HG03571 (cell line): ENCODE measurements at regions not wholly inside any gene's neighbourhood (a gene's known extent, or its start where the extent isn't known, plus 50 kb on each side); places are given as distances from the start of the nearest gene placed in this dataset.
"Not testable (repeated sequence)": the region's sequence is repeated elsewhere in the genome, so short reads cannot be mapped to it uniquely, and the experiment has no call there.

ENCODE experiments used
- ATAC-seq: cut with Tn5 transposase; IDR thresholded peaks from one replicate; pipeline ENCODE4 v1.9.1; 2021; ENCODE audit not compliant: unreplicated experiment

DNA sequence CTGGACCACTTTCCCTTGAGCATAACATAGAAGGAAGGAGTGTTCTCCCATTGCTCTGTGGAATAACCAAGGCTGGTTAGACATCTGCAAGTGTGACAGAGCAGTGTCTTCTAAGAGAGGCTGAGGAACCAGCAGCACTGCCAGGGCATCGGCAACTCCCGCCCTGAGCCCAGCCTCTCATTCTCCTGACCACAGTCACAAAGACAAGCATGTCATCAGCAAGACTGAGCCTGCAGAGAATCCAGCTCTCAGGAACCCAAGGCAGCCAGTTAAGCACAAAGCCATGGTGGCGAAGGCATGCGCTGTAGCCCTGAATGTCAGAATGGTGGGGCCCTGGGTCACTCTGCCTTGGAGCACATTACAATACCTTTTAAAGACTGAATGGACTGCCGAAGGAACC, 253.9 kb downstream of the AGTPBP1 start:
- no peak for ATAC-seq

DNA sequence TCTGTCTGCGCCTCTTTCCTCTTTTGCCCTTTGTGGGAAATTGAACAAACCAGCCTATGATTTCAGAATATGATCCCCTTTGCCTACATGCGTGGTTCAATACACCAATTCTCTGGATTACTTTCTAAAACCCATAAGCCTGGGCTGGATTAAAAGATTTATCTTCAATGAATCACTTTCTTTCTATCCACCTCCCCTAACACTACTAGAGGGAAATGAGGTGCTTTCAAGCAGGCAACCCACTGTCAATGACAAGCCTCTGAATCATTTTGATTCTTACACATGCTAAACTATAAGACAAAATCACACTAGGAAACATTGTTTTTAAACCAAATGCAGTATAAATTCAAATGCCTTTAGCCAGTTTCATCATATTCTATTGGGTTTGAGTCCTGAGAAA, 257.5 kb downstream of the AGTPBP1 start:
- ATAC-seq: no peak

DNA sequence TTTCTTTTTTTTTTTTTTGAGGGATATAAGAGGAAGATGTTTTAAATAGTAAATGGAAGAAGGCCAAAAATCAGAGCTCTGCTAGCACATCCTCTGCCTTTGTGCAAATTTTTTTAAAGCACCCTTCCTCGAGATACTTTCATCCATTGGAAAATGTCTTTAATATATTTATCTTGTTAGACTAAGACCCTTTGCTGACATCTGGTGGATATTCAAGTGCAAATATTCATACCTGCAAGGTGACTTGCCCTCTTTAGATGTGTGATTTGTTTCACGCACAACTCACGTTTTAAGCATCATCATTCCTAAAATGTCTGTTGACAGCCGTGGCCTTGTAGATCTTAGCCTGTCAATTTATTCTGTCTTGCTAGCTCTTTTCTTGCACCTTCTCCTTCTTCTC, 258.5 kb downstream of the AGTPBP1 start:
- no peak for ATAC-seq

DNA sequence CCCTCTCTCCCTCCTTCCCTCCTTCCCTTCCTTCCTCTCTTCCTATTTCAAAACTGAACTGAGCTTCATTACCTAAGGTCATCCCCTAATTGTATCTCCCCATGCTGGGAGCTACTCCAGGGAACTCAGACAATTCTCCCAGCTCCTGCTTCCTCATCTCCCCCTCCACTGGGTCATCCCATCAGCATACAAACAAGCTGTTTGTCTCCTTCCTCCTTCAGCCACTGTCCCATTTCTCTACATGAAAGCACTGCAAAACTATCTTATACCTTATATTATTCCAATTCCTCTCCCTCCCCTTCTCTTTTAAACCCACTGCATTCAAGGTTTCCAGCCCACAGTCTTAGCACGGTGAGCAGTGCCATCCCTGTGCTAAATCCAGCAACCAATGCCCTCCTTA, 262.4 kb downstream of the AGTPBP1 start:
- ATAC-seq: no peak

- no peak for ATAC-seq
Observed at GRCh38 chr9:85478847-85479246, 262.9 kb downstream of the AGTPBP1 start.

DNA sequence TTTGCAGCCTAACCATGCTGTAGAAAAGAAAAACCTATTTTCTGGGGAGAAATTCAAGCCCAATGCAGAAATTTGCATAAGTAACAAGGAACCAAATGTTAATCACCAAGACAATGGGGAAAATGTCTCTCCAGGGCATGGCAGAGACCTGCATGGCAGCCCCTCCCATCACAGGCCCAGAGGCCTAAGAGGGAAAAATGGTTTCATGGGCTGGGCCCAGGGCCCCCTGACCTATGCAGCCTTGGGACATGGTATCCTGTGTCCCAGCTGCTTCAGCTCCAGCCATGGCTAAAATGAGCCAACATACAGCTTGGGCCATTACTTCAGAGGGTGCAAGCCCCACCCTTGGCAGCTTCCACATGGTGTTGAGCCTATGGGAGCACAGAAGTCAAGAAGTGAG, 266.9 kb downstream of the AGTPBP1 start:
- not testable (repeated sequence) for ATAC-seq

DNA sequence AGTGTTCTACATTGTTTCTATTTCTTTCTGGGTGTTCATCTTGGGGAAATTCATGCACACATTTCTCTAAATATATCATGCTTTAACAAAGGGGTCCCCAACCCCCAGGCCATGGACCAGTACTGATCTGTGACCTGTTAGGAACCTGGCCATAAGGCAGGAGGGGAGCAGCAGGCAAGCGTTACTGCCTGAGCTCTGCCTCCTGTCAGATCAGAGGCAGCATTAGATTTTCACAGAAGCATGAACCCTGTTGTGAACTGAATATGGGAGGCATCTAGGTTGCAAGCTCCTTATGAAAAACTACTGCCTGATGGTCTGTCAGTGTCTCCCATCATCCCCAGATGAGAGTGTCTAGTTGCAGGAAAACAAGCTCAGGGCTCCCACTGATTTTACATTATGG, 270.0 kb downstream of the AGTPBP1 start:
- ATAC-seq: no peak

GRCh38 chr9:85469041-85469440, 272.7 kb downstream of the AGTPBP1 start:
- ATAC-seq: no peak

DNA sequence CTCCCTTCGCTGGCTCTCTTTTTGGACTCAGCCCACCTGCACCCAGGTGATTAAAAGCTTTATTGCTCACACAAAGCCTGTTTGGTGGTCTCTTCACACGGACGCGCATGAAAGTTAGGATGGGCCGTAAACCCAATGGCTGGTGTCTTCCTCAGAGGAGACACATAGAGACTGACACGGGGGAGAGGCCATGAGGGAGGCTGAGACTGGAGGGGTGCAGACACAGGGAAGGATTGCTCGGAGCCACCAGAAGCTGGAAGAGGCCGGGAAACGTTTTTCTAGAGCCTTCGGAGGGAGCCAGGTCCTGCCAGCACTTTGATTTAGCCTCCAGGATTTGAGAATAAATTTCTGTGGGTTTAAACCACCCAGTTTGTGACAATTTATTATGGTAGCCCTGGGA, 274.9 kb downstream of the AGTPBP1 start:
- ATAC-seq: no peak

- not testable (repeated sequence) for ATAC-seq
Observed at GRCh38 chr9:85458114-85458864, 283.5 kb downstream of the AGTPBP1 start.

GRCh38 chr9:85453850-85454249, 287.9 kb downstream of the AGTPBP1 start:
- no peak for ATAC-seq

- no peak for ATAC-seq
Observed at GRCh38 chr9:85452841-85453240, 288.9 kb downstream of the AGTPBP1 start.

- ATAC-seq: no peak
Observed at GRCh38 chr9:85451680-85452079, 290.1 kb downstream of the AGTPBP1 start.

DNA sequence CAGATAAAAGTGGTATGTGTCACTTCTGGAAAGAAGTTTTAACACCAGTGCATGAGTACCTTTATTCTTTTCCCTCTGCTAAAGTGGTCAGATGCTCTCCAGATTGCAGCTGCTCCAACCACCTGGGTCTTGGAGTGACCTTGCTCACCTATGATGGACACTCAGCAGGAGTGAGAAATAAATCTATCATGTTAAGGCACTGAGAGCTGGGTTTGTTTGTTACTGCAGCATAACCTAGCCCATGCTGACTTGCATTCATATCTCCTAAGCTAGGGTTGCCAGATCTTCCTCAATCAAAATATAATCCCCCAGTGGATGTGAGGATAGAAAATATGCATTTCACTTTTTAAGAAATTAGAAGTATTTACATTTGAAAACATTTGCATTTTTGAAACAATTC, 295.9 kb downstream of the AGTPBP1 start:
- no peak for ATAC-seq

DNA sequence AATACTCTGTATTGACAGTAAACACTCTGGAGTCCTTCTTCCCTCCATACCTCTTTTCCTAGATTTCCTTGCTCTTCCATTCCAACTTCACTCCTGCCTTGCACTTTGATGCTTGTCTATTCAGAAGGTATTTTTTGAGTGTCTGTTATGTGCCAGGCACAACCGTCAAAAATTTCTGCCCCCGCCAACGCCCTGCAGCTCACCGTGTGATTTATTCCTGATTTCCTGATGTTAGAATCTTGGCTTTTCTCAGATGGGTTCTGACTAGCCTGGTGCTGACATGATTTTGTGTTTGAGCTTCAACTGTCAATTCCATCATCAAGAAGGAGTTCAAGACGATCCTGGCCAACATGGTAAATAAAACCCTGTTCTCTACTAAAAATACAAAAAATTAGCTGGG, 297.5 kb downstream of the AGTPBP1 start:
- ATAC-seq: no peak

GRCh38 chr9:85443190-85443598, 298.6 kb downstream of the AGTPBP1 start:
- ATAC-seq: peak; percentile 61

GRCh38 chr9:85439791-85440190, 302.0 kb downstream of the AGTPBP1 start:
- no peak for ATAC-seq

DNA sequence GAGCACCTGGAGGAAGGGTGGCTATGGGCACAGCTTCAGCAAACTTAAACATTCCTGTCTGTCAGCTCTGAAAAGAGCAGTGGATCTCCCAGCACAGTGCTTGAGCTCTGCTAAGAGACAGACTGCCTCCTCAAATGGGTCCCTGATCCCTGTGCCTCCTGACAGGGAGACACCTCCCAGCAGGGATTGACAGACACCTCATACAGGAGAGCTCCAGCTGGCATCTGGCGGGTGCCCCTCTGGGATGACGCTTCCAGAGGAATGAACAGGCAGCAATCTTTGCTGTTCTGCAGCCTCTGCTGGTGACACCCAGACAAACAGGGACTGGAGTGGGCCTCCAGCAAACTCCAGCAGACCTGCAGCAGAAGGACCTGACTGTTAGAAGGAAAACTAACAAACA, 307.8 kb downstream of the AGTPBP1 start:
- not testable (repeated sequence) for ATAC-seq

GRCh38 chr9:85433551-85433950, 308.2 kb downstream of the AGTPBP1 start:
- ATAC-seq: not testable (repeated sequence)

GRCh38 chr9:85433046-85433445, 308.7 kb downstream of the AGTPBP1 start:
- no peak for ATAC-seq

- ATAC-seq: no peak
Observed at GRCh38 chr9:85432599-85432998, 309.2 kb downstream of the AGTPBP1 start.

DNA sequence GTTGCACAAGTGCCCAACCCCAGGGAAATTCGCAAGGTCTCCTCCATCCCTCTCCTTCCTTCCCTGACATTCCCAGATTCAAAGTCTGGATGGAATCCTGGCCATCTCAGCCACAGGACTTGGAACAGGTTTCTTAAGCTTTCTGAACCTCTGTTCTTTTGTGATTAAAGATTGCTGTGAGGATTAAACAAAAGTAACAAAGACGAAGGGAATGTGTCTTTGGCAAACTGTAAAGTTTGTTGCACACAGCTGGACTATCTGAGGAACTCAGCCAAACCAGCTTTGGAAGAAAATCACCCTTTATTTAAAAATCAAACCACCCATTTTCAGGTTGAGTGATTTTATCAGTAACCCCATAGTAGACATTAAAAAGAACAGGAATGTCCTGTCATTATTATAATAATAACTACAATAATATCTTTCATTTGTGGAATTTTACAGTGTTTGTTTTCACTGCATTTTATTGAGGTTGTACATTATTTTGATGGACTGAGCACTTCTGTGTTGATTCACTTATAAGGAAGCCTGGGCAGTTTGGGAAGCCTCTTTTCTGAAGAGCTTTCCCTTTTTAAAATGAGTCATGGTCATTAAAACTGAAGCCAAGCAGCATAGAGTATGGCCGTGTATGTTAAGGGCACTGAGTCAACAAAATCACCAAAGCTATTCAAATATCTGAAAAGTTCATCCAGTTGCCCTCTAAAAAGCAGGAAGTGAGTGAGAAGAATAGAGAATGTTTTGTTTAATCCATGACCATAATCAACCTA, 310.2 kb downstream of the AGTPBP1 start:
- no peak for ATAC-seq
